Activated T-cell treated with anti-CD3 and anti-CD28 coated beads, Interleukin-2, amount 50 U/mL, for 48 hours (primary cell): ENCODE measurements at regions not wholly inside any gene's neighbourhood (a gene's known extent, or its start where the extent isn't known, plus 50 kb on each side); places are given as distances from the start of the nearest gene placed in this dataset.

ENCODE experiments used
- DNase-seq, 2 experiments: peaks; one replicate each; pipeline ENCODE4 v3.0.0-alpha.2; 2020

DNA sequence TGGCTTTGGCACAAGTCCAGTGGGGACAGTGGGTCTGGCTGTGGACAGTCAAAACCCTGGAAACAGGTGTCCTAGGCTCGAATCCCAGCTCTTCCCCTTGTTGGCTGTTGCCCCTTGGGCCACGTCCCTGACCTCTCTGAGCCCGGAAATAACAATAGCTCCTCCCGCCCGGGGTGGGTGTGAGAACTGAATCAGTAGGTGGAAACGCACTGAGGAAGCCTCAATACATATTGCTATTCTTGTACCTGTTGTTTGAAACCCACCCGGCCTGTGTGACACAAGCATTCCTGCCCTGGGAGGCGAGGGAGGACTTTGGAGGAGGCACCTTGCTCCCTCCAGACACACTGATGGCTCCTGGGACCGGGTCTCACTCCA lies 134.1 kb downstream of the OLFM1 start:
- no peak for DNase-seq

DNA sequence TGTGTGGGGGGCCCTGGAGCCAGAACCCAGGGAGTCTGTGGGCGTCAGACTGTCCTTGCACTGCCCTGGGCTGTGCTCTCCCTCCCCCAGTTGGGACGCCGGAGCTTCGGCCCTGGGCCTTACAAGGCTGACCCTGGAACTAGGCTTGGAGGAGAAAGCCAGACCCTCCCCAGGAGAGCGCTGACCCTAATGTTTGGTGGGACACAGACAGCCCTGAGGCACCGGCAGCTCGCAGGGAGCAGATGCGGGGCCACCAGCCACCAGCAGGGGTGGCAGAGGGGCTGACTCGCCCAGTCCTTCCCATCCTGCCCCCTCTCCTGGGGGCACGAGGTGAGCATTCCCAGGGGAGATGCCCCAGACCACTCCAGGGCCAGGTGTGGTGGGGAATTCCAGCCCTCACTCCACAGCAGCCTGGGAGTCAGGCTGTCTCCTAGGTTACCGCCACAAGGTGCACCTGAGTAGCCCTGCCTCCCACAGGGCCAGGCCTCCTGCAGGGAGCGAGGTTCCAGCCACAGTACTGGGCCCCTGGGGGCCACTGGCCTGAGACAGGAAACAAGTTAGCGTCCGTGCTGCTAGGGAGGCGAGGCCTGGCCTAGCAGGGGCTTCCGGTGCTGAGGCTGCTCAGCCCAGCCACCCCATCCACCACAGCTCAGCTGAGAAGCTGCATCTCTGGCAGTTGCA lies 134.6 kb downstream of the OLFM1 start:
- no peak for DNase-seq

DNA sequence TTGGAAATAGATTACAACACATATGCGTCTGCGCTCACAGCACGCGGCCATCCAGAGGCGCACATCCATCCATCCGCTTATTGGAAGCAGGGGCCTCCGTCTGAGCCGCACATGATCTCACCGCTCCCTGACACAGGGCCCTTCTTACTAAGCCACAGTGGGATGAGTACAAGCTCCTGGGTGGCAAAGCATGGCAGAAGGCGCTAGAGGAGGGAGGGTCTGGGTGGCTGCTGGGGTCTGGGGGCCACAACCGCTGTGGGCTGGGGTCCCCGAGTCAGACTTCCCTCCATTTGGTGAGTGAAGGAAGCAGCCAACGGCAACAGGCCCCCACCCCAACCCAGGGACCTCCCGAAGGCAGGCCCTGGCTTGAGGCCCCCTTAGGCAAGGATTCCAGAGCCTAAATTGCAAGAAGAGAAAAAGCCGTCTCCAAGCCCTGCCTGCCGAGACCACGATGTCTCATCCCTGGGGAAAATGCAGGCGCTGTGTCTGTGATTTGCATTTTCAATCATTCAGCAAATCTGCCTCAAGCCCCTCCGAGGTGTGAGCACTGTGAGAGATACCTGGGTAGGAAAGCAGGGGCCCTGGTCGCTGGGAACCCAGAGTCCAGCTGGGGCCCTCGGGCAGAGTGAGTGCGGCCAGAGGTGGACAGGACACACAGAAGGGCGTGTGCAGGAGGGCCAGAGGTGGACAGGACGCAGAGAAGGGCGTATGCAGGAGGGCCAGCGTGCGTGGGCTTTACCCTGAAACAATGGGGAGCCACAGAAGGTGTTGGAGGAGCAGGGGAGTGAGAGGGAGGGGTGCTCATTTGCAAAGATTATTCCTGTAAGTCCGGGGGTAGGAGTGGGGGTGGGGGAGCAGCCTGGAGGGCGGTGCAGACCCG lies 135.7 kb downstream of the OLFM1 start:
- DNase-seq, result no peak

DNA sequence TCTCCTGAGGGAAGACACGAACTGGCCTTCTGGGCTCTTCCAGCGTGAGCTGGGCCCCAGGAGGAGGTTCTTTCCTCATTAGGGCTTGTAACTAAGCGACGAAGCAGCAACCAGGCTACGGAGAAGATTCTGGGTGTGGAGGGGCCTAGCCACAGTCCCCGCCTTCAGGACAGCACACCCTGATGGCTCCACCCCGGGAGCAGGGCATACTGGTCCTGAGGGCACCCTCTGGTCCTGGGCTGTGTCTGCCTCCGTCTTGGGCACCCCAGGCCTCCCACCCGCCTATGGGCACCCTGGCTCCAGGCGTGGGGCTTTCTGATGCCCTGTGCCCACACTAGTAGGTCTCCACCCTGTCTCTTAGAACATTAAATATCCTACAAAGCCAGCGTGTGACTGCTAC lies 136.4 kb downstream of the OLFM1 start:
- no peak for DNase-seq

DNA sequence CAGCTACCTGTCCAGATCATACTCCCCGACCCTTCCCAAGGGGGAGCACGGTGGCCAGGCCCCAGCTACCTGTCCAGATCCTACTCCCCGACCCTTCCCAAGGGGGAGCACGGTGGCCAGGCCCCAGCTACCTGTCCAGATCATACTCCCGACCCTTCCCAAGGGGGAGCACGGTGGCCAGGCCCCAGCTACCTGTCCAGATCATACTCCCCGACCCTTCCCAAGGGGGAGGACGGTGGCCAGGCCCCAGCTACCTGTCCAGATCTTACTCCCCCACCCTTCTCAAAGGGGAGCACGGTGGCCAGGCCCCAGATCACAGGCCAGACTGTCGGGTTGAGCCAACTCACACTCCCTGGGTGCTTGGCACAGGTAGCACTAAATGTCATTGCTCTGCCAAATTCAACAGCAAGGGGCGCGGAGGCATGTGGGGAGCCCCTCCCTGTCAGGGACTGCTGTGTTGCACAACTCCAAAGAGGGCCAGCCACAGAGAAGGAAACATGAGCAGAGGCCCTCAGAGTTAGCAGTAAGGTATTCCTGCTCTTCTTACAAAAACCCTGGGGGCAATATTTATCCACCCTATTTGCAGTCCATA lies 136.9 kb downstream of the OLFM1 start:
- DNase-seq, result no peak

DNA sequence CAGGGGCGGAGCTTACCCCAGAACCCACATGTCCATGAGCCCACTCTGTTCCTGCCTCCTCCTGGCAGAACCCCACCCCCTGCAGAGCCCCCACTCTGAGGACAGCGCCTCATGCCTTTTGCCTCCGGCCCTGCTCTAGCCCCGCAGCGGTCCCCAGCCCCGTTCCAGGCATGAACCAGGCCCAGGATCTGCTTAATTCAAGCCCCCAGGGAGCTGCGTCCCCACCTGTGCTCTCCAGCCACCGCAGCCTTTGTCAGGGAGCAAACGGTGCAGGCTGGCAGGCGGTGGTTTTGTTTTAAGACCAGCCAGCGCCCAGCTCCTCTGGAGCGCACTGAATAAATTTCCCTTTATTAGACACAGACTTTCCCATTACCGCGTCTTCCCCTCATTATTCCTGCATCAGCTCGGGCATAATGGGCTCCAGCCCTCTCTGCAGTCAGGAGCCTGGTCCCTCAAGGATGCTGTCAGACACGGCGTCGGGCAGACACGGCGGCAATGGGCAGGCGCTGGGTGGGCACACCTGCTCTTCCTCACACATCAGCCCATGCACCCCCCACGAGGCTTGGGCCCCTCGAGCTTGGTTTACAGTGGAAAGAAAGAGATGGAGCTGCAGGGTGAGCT lies 137.6 kb downstream of the OLFM1 start:
- DNase-seq, result no peak

DNA sequence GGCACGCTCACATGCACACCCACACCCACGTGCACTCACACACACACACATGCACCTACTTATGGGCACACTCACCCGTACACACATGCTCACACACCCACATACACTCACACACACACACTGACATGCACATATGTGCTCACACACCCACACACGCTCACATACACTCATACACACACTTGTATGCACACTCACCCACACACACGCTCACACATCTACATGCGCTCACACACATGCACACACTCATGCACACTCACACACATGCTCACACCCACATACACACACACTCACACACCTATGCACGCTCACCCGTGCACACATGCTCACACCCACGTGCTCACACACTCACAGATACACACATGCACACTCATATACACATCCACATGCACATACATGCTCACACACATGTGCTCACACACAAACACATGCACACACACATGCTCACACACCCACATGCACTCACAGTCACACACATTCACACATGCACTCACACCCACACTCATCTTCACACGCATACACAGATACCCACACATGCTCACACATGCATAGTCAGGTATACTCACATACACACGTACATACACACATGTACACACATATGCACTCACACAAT lies 138.3 kb downstream of the OLFM1 start:
- DNase-seq, result no peak

DNA sequence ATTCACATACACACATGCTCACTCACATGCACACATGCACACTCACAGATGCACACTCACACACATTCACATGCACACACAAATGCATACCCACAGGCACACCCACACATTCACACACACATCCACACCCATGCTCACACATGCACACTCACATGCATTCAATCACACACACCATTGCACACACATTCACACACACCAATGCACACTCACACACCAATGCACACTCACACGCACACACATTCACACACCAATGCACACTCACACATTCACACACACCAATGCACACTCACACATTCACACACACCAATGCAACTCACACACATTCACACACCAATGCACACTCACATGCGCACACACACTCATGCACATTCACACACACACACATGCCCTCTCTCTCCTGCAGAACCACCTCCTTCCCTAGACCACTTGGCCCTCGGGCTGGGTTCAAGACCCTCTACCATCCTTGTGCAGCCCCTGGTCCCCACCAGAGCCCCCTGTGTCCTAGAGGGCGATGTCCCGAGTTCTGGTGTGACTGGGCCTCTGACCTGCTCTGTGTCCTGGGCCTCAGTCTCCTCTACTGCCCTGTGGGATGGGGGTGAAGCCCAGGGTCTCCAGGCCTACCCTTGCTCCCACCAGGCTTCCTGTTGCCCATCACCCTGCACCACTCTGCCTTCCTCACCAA lies 139.0 kb downstream of the OLFM1 start:
- no peak for DNase-seq

DNA sequence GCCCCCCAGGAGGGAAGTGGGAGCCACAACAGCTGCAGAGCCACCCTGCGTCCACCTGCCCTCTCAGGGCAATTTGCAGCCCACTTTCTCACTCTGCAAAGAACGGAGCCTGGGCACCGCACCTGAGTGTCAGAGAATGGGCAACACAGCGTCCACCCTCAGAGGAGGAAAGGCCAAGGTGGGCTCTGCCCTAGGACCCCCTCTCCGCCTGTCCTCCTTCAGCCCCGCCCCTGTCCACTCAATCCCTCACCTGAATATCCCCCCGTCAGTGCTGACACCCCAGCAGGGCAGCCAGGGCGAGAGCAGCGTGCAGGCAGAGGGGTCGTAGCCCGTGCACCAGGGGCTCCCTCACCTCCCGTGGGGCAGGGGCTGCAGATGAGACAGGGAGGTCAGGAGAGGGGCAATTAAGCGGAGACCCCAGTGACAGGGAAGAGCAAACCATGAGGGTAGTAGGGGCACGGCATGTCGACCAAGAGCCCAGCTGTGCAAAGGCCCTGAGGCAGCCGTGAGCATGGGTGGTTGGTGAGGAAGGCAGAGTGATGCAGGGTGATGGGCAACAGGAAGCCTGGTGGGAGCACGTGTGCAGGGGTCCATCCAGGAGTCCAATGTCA lies 140.3 kb downstream of the OLFM1 start:
- DNase-seq, result no peak

DNA sequence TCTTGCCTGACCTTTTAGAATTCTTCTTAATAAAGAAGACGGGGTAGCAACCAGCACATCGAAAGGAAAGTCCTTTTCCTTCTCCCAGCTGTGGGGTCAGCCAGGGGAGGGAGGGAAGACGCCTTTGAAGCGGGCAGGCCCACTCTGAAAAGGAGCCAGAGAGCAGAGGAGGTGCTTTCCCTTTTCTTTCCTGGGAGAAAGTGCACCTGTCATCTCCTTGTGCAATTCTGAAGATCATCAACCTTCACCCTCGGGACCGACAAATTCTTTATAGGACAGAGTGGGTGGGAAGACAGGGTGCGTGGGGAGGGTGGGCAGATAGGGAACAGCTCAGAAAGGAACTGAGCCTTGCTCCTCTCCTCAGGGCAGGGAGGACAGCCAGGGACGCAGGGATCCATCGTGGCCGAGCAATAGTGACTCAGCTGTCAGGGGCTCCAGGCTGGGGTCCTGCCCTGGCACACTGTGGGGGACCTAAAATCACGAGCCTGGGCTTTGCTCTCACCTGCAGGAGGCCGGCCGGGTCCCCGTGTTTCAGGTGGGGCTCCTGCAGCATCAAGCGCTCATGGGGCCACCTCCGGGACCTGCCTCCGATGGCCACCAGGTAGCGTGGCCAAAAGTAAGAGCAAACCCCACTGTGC lies 141.0 kb downstream of the OLFM1 start:
- no peak for DNase-seq

DNA sequence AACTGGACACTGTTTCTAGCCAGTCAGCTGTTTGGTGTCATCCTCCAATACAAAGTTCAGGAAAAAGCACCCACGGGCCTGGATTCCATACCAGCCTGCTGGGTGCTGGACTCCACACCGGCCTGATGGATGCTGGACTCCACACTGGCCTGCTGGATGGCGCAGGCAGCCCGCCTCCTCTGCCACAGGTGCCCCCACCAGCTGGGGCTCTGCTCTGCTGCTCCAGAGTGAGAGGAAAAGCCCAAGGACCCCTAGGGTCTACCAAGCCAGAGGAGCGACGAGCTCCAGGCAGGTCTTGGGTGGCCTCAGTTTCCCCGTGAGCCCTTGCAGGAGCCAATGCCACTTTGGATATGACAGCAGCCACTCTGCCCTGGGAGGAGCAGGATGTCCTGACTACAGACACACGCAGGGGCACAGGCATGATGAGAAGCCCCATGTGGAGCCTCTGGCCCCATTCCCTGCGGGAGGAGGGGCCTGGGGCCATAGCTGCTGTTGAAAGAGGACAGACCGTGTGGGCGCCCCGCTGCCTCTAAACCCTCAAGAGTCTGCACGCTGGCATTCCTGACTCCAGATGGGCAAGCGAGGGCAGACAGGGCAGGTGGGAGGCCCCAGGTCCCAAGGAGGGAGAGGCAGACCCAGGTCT lies 141.6 kb downstream of the OLFM1 start:
- DNase-seq, result no peak

DNA sequence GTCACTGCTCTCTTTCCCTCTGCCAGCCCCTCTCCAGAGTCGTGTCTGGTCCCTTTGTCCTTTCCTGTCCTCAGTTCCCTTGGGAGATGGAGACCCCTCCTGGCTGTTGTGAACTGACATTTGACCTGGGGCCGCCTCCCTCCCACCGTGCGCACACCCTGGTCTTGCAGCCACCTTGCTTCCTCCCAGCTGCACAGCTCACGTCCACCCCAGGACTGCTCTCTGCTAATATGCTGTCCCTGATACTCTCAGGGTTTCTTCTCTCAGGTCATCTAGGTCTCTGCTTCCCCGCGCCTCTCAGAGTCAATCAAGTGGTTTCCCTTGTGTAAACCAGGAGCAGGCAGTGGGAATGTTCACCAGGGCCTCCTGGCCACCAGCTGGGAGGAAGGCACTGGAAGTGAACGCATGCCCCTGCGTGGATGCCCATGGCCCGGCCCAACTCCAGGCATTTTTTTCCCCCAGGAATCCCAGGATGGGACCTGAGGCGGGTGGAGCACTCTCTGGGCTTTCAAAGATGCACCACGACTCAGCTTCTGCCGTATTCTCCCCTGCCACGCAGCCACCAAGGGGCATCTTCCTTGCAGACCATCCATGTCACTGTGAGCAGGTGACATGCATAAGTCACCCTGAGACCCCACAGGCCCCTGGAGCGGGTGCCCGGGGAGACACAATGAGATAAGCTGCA lies 142.4 kb downstream of the OLFM1 start:
- DNase-seq, result no peak

DNA sequence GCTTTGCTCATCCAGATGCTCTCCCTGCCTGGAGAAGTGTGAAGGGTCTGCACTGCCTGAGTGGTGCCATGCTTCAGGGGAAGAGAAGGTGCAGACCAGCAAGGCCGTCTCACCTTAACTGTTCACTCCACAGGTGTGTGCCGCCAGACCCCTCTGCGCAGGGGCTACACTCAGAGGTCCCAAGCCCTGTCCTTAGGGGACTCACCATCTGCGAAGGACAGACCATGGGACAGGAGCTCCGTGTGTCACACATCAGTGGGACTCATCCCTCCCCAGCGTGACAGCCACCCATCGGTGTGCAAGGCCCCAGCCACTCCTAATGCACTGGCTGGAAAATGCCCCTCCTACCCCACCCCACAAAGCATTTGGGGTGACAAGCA lies 142.9 kb downstream of the OLFM1 start:
- no peak for DNase-seq

DNA sequence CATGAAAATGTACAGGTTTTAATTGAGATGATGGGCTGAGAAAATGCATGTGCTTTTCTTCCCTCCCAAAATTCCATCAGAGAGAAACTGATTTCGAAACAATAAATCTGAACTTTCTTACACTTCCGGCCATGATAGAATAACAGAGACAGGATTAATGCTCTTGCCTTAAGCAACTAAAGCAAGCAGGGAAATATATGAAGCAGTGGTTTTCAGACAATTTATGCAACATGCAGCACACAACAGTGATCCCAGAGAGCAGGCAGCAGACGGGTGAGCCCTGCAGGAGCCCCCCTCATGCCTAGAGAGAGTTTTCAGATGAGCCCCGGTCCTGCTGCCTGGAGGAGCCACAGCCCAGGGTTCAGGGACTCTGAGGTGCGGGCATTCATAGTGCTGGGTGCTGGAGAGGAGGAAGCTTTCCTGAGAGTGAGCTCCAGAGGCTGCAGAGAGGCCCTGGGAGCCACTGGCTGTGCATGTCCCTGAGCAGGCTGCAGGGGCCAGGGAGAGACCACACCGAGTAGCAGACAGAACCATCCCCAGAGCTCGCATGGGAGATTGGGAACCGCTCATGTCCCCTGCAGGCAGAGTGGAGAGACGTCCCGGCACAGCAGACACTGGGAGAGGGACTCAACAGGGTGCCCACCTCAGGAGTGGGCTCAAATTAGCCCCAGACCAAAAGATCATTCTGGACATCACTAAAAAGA lies 143.5 kb downstream of the OLFM1 start:
- no peak for DNase-seq

DNA sequence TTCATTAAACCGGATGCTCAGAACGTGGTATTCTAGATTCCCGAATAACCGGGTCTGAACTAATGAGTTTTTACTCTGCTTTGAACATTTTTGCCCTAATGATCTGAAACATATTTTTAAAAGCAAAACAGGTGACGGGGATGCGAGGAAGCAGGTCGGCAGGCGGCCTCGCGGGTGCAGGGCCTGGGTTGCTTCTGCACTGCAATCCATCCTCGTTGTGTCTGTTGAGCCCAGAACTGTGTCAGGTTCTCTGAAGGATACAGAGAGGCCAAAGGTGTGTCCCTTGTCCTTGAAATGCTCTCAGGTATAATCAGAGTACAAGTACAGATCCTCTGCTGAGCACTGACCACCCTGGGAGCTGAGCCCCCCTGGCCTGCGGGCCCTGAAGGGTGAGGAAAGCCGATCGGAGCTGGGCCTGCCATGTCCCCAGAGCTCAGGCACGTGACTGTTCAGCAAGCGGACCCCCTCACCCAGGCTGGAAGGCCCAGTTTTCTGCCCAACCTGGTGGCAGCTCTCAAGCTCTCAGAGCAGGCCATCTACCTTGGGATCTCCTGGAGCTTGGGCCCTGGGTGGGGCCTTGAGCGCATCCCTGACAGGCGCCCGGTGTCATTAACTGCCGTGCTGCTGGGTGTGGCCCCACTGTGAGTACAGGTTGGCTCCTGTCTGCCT lies 151.8 kb downstream of the OLFM1 start:
- DNase-seq, result no peak

DNA sequence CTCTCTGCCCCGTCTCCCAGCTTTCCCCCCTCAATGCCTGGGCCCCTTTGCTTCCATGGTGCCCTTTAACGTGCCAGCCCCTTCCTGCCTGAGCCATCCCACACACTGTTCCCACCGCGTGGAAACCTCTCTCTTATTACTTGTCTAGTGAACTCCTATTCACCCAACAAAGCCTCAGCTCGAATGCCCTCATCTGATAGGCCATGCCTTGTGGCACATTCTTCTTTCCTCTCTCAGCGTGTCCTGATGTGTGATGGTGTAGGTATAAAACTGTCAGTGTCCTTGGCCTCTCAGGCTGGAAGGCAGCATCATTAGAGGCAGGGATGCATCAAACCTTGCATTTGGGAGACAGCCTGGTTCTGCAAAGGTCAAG lies 152.3 kb downstream of the OLFM1 start:
- DNase-seq, result no peak

DNA sequence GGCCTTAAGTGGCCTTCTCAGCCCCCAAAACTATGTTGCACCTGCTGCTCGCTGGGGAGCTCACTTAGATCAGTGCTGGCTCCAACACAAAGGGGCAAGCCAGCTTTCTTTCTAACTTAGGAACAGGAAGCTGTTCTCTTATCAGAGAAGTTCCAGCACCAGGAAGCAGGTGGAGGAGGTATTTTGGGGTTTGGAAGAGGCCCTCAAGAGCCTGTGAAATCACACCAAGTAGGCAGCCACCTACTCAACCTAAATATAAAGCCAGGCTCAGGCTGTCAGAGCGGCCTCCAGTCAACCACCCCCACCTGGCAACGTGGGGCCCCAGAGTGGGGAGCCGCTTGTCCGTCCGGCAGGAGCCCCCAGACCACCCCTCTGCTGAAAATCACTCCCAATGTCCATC lies 152.8 kb downstream of the OLFM1 start:
- DNase-seq, result no peak

DNA sequence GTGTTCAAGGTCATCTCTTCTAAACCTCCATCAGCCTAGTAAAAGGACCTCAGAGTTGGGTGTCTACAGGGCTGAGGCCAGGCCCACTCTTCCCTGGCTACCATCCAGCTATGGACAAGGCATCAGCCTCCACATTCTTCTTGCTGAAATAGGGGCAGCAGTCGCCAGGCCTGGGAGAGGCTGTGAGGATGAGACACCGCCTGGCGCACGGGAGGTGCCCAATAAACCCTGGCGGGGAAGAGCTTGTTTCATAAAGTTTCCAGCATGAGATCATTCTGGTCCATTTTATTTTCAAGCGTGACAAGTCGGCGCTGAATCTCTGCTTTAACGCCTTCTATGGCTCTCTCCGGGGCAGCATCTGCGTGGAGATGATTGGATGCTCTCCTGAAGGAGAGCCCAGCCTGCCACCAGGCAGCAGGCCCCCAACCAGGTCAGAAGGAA lies 153.4 kb downstream of the OLFM1 start:
- DNase-seq, result no peak

DNA sequence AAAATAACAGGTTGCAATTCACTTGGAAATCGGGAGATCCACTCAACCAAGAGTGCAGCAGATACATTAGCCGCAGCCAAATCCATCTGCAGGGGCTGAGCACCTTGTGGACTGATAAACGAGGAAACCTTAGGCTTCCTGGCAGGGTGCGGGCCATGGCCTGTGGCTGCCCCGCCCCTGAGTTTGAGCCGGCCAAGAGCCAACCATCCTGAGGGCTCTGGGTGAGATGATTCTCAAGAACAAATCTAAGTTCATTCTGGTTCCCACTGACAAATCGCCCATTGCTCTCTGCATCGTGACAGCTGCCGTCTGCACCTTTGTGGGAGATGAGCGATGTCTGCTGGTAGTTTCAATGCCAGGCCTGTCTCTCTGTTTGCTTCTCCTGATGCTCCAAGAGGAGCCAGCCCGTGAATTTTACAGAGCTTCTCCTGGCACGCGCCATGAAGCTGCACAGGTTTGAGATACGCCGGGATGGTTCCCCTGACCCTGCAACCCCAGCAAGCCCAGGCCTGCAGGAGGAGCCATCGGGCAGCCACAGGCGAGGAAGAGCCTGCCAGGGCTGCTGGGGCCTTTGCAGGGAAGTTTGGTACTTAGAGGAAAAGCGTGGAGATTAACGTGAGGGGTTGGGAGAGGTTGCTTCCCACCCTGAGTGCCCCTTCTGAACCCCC lies 154.0 kb downstream of the OLFM1 start:
- DNase-seq, result no peak
